HCT116 (cell line): ENCODE measurements at regions not wholly inside any gene's neighbourhood (a gene's known extent, or its start where the extent isn't known, plus 50 kb on each side); places are given as distances from the start of the nearest gene placed in this dataset.

Experiments used
- ATAC-seq: fragments of 200-7000 bp; cut with Tn5 transposase; 2 replicates; pipeline ENCODE4 v1.9.1; 2020; ENCODE audit warnings: mild to moderate bottlenecking, moderate library complexity
- BruUV-seq: library from RNA; stranded (reverse); fragments of 400-500 nt; replicated peaks from 2 replicates; lab custom pipeline; 2021; lab: Mats Ljungman, UMichigan
- CTCF ChIA-PET: fragments of 300-600 bp; sonication (Branson Sonifier 250); formaldehyde crosslinking; loops from one replicate; lab custom pipeline; 2021; ENCODE audit warnings: antibody characterized with exemption; lab: Charles Lee
- POLR2A ChIA-PET: fragments of 300-600, 350-600 bp; sonication (Branson Sonifier 250); formaldehyde crosslinking; loops from one replicate; lab custom pipeline; 2021; ENCODE audit warnings: antibody characterized with exemption; lab: Charles Lee
- RAD21 ChIA-PET, 2 experiments: fragments of 300-600 bp; sonication (Branson Sonifier 250); formaldehyde crosslinking; loops; one replicate each; lab custom pipeline; 2023; ENCODE audit warnings: low total read pairs in 2 of 2; ENCODE audit not compliant: uncharacterized antibody in 2 of 2, unreplicated experiment in 2 of 2, low non-redundant PET in 1 of 2; lab: Charles Lee
- DNase-seq: peaks from one replicate; pipeline ENCODE4 v3.0.0-alpha.2; 2010; ENCODE audit warnings: low read depth, low spot score
- H2AFZ ChIP-seq: fragments of 200-600 bp; shearing (Covaris generic), sonication (generic); 2 replicates; pipeline ENCODE4 v1.6.1; 2017; ENCODE audit warnings: low read depth, mixed run types, mixed read lengths, antibody characterized with exemption, low read length; ENCODE audit not compliant: poor library complexity, severe bottlenecking
- H3K27ac ChIP-seq: 2 replicates; pipeline ENCODE4 v1.5.1; 2012; ENCODE audit warnings: low read depth, low read length
- H3K27me3 ChIP-seq: fragments of 200-600 bp; sonication (generic); 2 replicates; pipeline ENCODE4 v1.6.1; 2016; ENCODE audit warnings: mixed run types, low read length, mixed read lengths; ENCODE audit not compliant: insufficient read depth
- H3K36me3 ChIP-seq, 2 experiments: fragments of 200-500 bp in 1 of 2; fragments of 200-600 bp in 1 of 2; sonication (Bioruptor generic) in 1 of 2; sonication (generic) in 1 of 2; 2 replicates each; pipeline versions ENCODE4 v1.5.1 to v1.6.1; 2014 to 2016; ENCODE audit warnings: low read length in 2 of 2, inconsistent platforms in 1 of 2, mixed read lengths in 1 of 2, mixed run types in 1 of 2; ENCODE audit not compliant: insufficient read depth in 2 of 2, control insufficient read depth in 1 of 2
- H3K4me1 ChIP-seq, 2 experiments: fragments of 200-600 bp in 1 of 2; sonication (generic) in 1 of 2; 2 replicates each; pipeline versions ENCODE4 v1.5.1 to v1.6.1; 2012 to 2017; ENCODE audit warnings: low read length in 2 of 2, inconsistent platforms in 1 of 2, mild to moderate bottlenecking in 1 of 2, mixed read lengths in 1 of 2, mixed run types in 1 of 2, moderate library complexity in 1 of 2; ENCODE audit not compliant: insufficient read depth in 2 of 2, control insufficient read depth in 1 of 2
- H3K4me2 ChIP-seq: fragments of 200-600 bp; sonication (generic); 2 replicates; pipeline ENCODE4 v1.6.1; 2017; ENCODE audit warnings: mixed run types, low read length, mixed read lengths
- H3K4me3 ChIP-seq, 2 experiments: fragments of 200-600 bp in 1 of 2; sonication (generic) in 1 of 2; replicated peaks in 1 of 2; 2 replicates each; pipeline ENCODE4 v1.5.1; 2011 to 2016; ENCODE audit warnings: low read length in 2 of 2, control low read depth in 1 of 2, low read depth in 1 of 2, mild to moderate bottlenecking in 1 of 2, mixed read lengths in 1 of 2, mixed run types in 1 of 2
- H3K79me2 ChIP-seq: fragments of 200-600 bp; sonication (generic); 2 replicates; pipeline ENCODE4 v1.6.1; 2017; ENCODE audit warnings: mild to moderate bottlenecking, mixed run types, low read length, moderate library complexity, mixed read lengths; ENCODE audit not compliant: insufficient read depth
- H3K9ac ChIP-seq: fragments of 200-600 bp; sonication (generic); 2 replicates; pipeline ENCODE4 v1.6.1; 2016; ENCODE audit warnings: low read length, mixed read lengths
- H3K9me2 ChIP-seq: fragments of 200-600 bp; sonication (generic), shearing (Covaris generic); 2 replicates; pipeline ENCODE4 v1.6.1; 2017; ENCODE audit warnings: mixed run types, mild to moderate bottlenecking, moderate library complexity; ENCODE audit not compliant: insufficient read depth
- H3K9me3 ChIP-seq, 2 experiments: fragments of 200-500 bp in 1 of 2; fragments of 200-600 bp in 1 of 2; sonication (Bioruptor generic) in 1 of 2; sonication (generic) in 1 of 2; 2 replicates each; pipeline ENCODE4 v1.6.1; 2014 to 2017; ENCODE audit warnings: low read length in 2 of 2, mixed read lengths in 2 of 2, inconsistent platforms in 1 of 2, low read depth in 1 of 2, mild to moderate bottlenecking in 1 of 2, mixed run types in 1 of 2, moderate library complexity in 1 of 2; ENCODE audit not compliant: control insufficient read depth in 1 of 2, insufficient read depth in 1 of 2
- H4K20me1 ChIP-seq: fragments of 200-600 bp; sonication (generic), shearing (Covaris generic); 2 replicates; pipeline ENCODE4 v1.6.1; 2017; ENCODE audit warnings: mixed run types, mild to moderate bottlenecking, moderate library complexity; ENCODE audit not compliant: insufficient read depth
- EGR1 ChIP-seq: IDR thresholded peaks from 2 replicates; pipeline ENCODE4 v1.6.1; 2012; ENCODE audit warnings: low read depth
- EZH2phosphoT487 ChIP-seq: fragments of 200-600 bp; IDR thresholded peaks from 2 replicates; pipeline ENCODE4 v1.6.1; 2018; ENCODE audit warnings: antibody characterized with exemption, borderline replicate concordance
- JUND ChIP-seq: IDR thresholded peaks from 2 replicates; pipeline ENCODE4 v1.6.1; 2012
- SP1 ChIP-seq: IDR thresholded peaks from 2 replicates; pipeline ENCODE4 v1.6.1; 2012; ENCODE audit warnings: low read depth
- intact Hi-C: fragments of 100-400 bp; cut with micrococcal nuclease; formaldehyde crosslinking; loops from 2 replicates; pipeline ENCODE4 v1.10.0; 2022

- Histone ChIP-seq H3K4me2 (no peak overlapping the region), H3K9me3 (no peaks in the 10 kb centered on the region), H3K27ac (no peak overlapping the region), H3K9ac (no peak overlapping the region), H3K79me2 (no peaks in the 10 kb centered on the region), H2AFZ (no peak overlapping the region), H3K36me3 (no peaks in the 10 kb centered on the region; a peak in 1 of 4 replicates), H4K20me1 (no peaks in the 10 kb centered on the region), H3K27me3 (no peaks in the 10 kb centered on the region), H3K9me2 (no peaks in the 10 kb centered on the region), H3K4me3 (no peak overlapping the region), H3K4me1 (no peaks in the 10 kb centered on the region)
- no peak for ATAC-seq
- ChIA-PET POLR2A (no interaction called here), RAD21 (no interaction called here), CTCF (no interaction called here)
- DNase-seq: no peak
- no peak for TF ChIP-seq SP1
- no peak for TF ChIP-seq EZH2phosphoT487
- TF ChIP-seq EGR1: no peak
- no TSS peak for BruUV-seq
- intact Hi-C loops: no loop called here
Observed at GRCh38 chr18:28960146-28960545, 783.2 kb upstream of the CDH2 start.

GRCh38 chr18:28952339-28952738 is 775.4 kb upstream of the CDH2 start:
- BruUV-seq: no TSS peak
- no peak overlapping the region for H3K27ac ChIP-seq
- CTCF ChIA-PET: no interaction called here
- RAD21 ChIA-PET: no interaction called here
- H3K9ac ChIP-seq: no peak overlapping the region
- H3K4me1 ChIP-seq: no peaks in the 10 kb centered on the region
- no peak for TF ChIP-seq EGR1
- H3K9me3 ChIP-seq: peaks cover 0 to 11% of the 10 kb centered on the region in 2 experiments; a peak in 2 of 4 replicates
- H3K9me2 ChIP-seq: no peaks in the 10 kb centered on the region
- no peaks in the 10 kb centered on the region for H3K36me3 ChIP-seq
- no peak overlapping the region for H3K4me3 ChIP-seq
- ATAC-seq (no peak), DNase-seq (no peak)
- H3K27me3 ChIP-seq: no peaks in the 10 kb centered on the region
- no peak overlapping the region for H3K4me2 ChIP-seq
- intact Hi-C loops: no loop called here
- no peak overlapping the region for H2AFZ ChIP-seq
- H3K79me2 ChIP-seq: no peaks in the 10 kb centered on the region
- no peaks in the 10 kb centered on the region for H4K20me1 ChIP-seq
- POLR2A ChIA-PET: no interaction called here

- no peak overlapping the region for H3K9ac ChIP-seq
- no peak for ATAC-seq
- peaks cover 0 to 11% of the 10 kb centered on the region in 2 experiments; a peak in 2 of 4 replicates for H3K9me3 ChIP-seq
- no TSS peak for BruUV-seq
- H3K36me3 ChIP-seq: no peaks in the 10 kb centered on the region
- no peak for DNase-seq
- no peak overlapping the region for H3K4me2 ChIP-seq
- H3K4me3 ChIP-seq: no peak overlapping the region
- H4K20me1 ChIP-seq: no peaks in the 10 kb centered on the region
- POLR2A ChIA-PET: no interaction called here
- no peaks in the 10 kb centered on the region for H3K4me1 ChIP-seq
- CTCF ChIA-PET: no interaction called here
- RAD21 ChIA-PET: no interaction called here
- no peak overlapping the region for H2AFZ ChIP-seq
- intact Hi-C loops: no loop called here
- H3K27me3 ChIP-seq: no peaks in the 10 kb centered on the region
- H3K9me2 ChIP-seq: no peaks in the 10 kb centered on the region
- no peaks in the 10 kb centered on the region for H3K79me2 ChIP-seq
- TF ChIP-seq JUND: no peak
- H3K27ac ChIP-seq: no peak overlapping the region
Observed at GRCh38 chr18:28947900-28948299, 771.0 kb upstream of the CDH2 start.
